CD4-positive, CD25-positive, alpha-beta regulatory T cell (primary cell): ENCODE measurements at regions not wholly inside any gene's neighbourhood (a gene's known extent, or its start where the extent isn't known, plus 50 kb on each side); places are given as distances from the start of the nearest gene placed in this dataset.

Experiments used
- ATAC-seq, 2 donors: fragments of 150-1000 bp; cut with Tn5 transposase; one replicate each; pipeline ENCODE4 v1.10.0; 2021; ENCODE audit warnings: low read depth in 2 of 2, moderate number of reproducible peaks in 2 of 2, moderate library complexity in 1 of 2
- DNase-seq, 3 donors: peaks; one replicate each; pipeline versions ENCODE4 v3.0.0 to v3.0.0-alpha.2; 2012 to 2022; ENCODE audit warnings: mixed read lengths in 1 of 3
- H3K27ac ChIP-seq: one replicate; pipeline ENCODE4 v1.7.0; 2013; ENCODE audit warnings: mild to moderate bottlenecking, low read length; ENCODE audit not compliant: insufficient read depth, poor library complexity, severe bottlenecking
- H3K27me3 ChIP-seq: one replicate; pipeline ENCODE4 v1.7.0; 2013; ENCODE audit warnings: low read length; ENCODE audit not compliant: control insufficient read depth, insufficient read depth
- H3K36me3 ChIP-seq: one replicate; pipeline ENCODE4 v1.7.0; 2013; ENCODE audit warnings: mild to moderate bottlenecking, low read length, moderate library complexity; ENCODE audit not compliant: control insufficient read depth, insufficient read depth
- H3K4me1 ChIP-seq: 2 replicates; pipeline ENCODE4 v1.7.0; 2013; ENCODE audit warnings: mild to moderate bottlenecking, low read length; ENCODE audit not compliant: insufficient read depth, control insufficient read depth, poor library complexity, severe bottlenecking
- H3K4me3 ChIP-seq: one replicate; pipeline ENCODE4 v1.7.0; 2013; ENCODE audit warnings: low read depth, mild to moderate bottlenecking, low read length, moderate library complexity
- H3K9me3 ChIP-seq, 2 experiments: 1 replicate in 1 of 2; 2 replicates in 1 of 2; pipeline ENCODE4 v1.7.0; 2013; ENCODE audit warnings: low read length in 2 of 2, mild to moderate bottlenecking in 1 of 2, moderate library complexity in 1 of 2; ENCODE audit not compliant: control insufficient read depth in 2 of 2
- H3K27ac Mint-ChIP-seq, 3 donors: one replicate each; pipeline ENCODE4 v1.8.0; 2020 to 2022; ENCODE audit warnings: mild to moderate bottlenecking in 3 of 3, mixed read lengths in 3 of 3, moderate library complexity in 2 of 3
- H3K27me3 Mint-ChIP-seq: one replicate; pipeline ENCODE4 v1.8.0; 2022; ENCODE audit warnings: mild to moderate bottlenecking, mixed read lengths
- H3K36me3 Mint-ChIP-seq: one replicate; pipeline ENCODE4 v1.8.0; 2020; ENCODE audit warnings: mixed read lengths
- H3K4me1 Mint-ChIP-seq, 4 donors: one replicate each; pipeline ENCODE4 v1.8.0; 2020 to 2022; ENCODE audit warnings: mixed read lengths in 4 of 4, mild to moderate bottlenecking in 1 of 4
- H3K4me3 Mint-ChIP-seq, 4 donors: one replicate each; pipeline ENCODE4 v1.8.0; 2020 to 2022; ENCODE audit warnings: mild to moderate bottlenecking in 4 of 4, mixed read lengths in 4 of 4, moderate library complexity in 3 of 4
- H3K9me3 Mint-ChIP-seq, 7 donors: one replicate each; pipeline ENCODE4 v1.8.0; 2020 to 2022; ENCODE audit warnings: mixed read lengths in 7 of 7, mild to moderate bottlenecking in 3 of 7, moderate library complexity in 2 of 7

DNA sequence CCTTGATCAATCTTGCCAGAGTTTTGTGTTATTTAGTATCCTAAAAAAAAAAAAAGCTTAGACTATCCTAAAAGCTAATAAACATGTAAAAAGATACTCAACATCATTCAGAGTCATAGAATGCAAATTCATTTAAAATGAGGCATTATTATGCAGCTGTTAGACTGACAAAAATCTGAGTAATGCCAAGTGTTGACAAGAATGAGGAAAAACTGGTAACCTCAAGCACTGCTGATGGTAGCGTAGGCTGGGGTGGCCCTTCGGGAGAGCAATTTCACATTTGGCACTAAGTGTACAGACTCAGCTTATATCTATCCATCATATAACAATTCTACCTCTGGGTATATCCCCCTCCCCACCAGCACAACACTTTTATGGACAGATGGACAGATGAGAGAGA lies 280.4 kb downstream of the RAP2B start:
- H3K27ac ChIP-seq = no peak overlapping the region
- Mint-ChIP-seq H3K4me3 (no peak overlapping the region), H3K9me3 (peaks cover 0 to 1% (median 0%) of the 10 kb centered on the region in 7 donors), H3K4me1 (peaks cover 0 to 4% (median under 1%) of the 10 kb centered on the region in 4 donors), H3K36me3 (no peaks in the 10 kb centered on the region), H3K27ac (peak overlapping the region in 1 of 3 donors; percentile 0), H3K27me3 (peaks cover 6% of the 10 kb centered on the region)
- ATAC-seq (no peak), DNase-seq (no peak)
- H3K36me3 ChIP-seq = no peaks in the 10 kb centered on the region
- peaks cover 1% of the 10 kb centered on the region for H3K27me3 ChIP-seq
- H3K4me1 ChIP-seq = no peaks in the 10 kb centered on the region
- no peaks in the 10 kb centered on the region for H3K9me3 ChIP-seq
- H3K4me3 ChIP-seq = no peak overlapping the region

DNA sequence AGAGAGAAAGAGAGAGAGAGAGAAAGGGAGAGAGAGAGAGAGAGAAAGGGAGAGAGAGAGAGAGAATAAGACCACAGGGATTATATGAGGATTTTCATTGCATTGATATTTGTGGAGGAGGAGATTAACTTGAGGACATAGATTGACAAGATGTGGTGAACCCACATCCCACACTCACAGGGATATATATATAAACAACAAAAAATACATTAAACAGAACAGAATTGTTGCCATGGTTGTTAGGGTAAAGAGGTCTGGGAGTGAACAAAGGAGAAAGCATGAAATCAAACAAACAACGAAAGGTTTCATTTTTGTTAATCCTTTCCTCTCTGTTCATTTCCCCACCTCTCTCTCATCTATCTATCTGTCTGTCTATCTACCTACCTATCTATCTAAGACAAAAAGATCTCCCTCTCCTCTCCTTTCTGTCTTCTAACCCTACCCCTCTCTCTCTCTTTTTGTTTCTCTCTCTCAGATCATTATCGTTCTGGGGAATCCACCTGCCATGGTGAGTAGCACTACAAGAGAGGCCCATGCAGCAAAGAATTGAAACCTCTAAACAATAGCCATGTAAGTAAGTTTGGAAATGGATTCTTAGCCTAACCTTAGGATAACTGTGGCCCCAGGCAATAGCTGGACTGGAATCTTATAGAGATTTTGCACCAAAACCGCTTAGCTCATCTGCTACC lies 280.9 kb downstream of the RAP2B start:
- no peak for ATAC-seq
- H3K27ac Mint-ChIP-seq = no peak overlapping the region
- H3K27me3 Mint-ChIP-seq = peaks cover 6% of the 10 kb centered on the region
- H3K4me3 ChIP-seq = no peak overlapping the region
- H3K4me1 Mint-ChIP-seq = peaks cover 0 to 4% (median under 1%) of the 10 kb centered on the region in 4 donors
- H3K9me3 Mint-ChIP-seq = peaks cover 0 to 1% (median 0%) of the 10 kb centered on the region in 7 donors
- no peaks in the 10 kb centered on the region for H3K4me1 ChIP-seq
- H3K9me3 ChIP-seq = no peaks in the 10 kb centered on the region
- no peaks in the 10 kb centered on the region for H3K36me3 ChIP-seq
- H3K27me3 ChIP-seq = peaks cover 1% of the 10 kb centered on the region
- peak overlapping the region in 1 of 4 donors; percentile 15 for H3K4me3 Mint-ChIP-seq
- no peak overlapping the region for H3K27ac ChIP-seq
- no peaks in the 10 kb centered on the region for H3K36me3 Mint-ChIP-seq
- DNase-seq = no peak

DNA sequence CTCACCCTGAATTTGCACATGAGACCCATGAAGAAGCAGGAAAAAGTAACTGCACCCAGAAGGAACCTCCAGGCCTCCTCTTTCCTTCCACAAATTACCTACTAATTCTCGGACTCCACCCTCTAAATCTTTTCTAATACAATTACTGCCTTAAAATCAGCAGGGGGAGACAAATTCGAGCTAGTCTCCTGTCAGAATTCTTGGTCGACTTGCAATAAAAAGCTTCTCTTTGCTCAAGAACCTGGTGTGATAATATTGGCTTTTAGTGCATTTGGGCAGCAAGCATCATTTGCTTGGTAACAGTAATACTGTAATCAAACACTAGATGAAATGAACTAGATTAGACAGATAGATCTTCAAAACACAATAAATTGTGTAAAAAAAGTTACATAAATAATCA lies 281.9 kb downstream of the RAP2B start:
- H3K4me1 Mint-ChIP-seq = peaks cover 0 to 4% (median under 1%) of the 10 kb centered on the region in 4 donors
- H3K27me3 Mint-ChIP-seq = no peaks in the 10 kb centered on the region
- H3K9me3 Mint-ChIP-seq = peaks cover 0 to 1% (median 0%) of the 10 kb centered on the region in 7 donors

DNA sequence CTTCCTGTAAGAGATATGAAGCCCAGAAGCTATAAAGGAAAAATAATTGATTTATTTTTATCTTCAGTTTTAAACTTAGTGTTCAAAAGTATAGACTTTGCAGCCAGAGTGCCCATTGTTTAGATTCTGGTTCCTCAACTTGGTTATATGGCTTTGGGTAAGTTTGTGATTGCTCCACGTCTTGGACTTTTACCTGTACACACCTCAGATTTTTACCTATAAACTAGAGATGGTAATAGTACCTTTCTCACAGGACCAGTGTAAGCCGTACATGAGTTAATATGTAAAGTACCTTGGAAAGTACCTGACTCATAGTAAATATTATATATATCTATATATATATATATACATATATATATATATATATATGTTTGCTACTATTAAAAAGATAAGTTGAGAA lies 283.8 kb downstream of the RAP2B start:
- H3K27me3 ChIP-seq = no peaks in the 10 kb centered on the region
- H3K4me1 Mint-ChIP-seq = peaks cover 0 to 4% (median 0%) of the 10 kb centered on the region in 4 donors
- H3K36me3 ChIP-seq = no peaks in the 10 kb centered on the region
- no peak overlapping the region for H3K27ac ChIP-seq
- H3K27me3 Mint-ChIP-seq = no peaks in the 10 kb centered on the region
- H3K36me3 Mint-ChIP-seq = no peaks in the 10 kb centered on the region
- DNase-seq (no peak), ATAC-seq (no peak)
- H3K4me1 ChIP-seq = no peaks in the 10 kb centered on the region
- H3K27ac Mint-ChIP-seq = no peak overlapping the region
- H3K4me3 ChIP-seq = no peak overlapping the region
- no peaks in the 10 kb centered on the region for H3K9me3 ChIP-seq
- H3K9me3 Mint-ChIP-seq = peaks cover 0 to 1% (median 0%) of the 10 kb centered on the region in 7 donors
- H3K4me3 Mint-ChIP-seq = no peak overlapping the region

More for the DNA sequence above, 281.9 kb downstream of the RAP2B start:
- H3K4me3 ChIP-seq = no peak overlapping the region
- H3K4me1 ChIP-seq = no peaks in the 10 kb centered on the region
- ATAC-seq = no peak
- no peaks in the 10 kb centered on the region for H3K9me3 ChIP-seq
- no peak overlapping the region for H3K27ac ChIP-seq
- no peak overlapping the region for H3K4me3 Mint-ChIP-seq
- H3K27ac Mint-ChIP-seq = no peak overlapping the region
- DNase-seq = peak in 1 of 3 donors; percentile 14
- no peaks in the 10 kb centered on the region for H3K36me3 ChIP-seq
- no peaks in the 10 kb centered on the region for H3K27me3 ChIP-seq
- no peaks in the 10 kb centered on the region for H3K36me3 Mint-ChIP-seq

DNA sequence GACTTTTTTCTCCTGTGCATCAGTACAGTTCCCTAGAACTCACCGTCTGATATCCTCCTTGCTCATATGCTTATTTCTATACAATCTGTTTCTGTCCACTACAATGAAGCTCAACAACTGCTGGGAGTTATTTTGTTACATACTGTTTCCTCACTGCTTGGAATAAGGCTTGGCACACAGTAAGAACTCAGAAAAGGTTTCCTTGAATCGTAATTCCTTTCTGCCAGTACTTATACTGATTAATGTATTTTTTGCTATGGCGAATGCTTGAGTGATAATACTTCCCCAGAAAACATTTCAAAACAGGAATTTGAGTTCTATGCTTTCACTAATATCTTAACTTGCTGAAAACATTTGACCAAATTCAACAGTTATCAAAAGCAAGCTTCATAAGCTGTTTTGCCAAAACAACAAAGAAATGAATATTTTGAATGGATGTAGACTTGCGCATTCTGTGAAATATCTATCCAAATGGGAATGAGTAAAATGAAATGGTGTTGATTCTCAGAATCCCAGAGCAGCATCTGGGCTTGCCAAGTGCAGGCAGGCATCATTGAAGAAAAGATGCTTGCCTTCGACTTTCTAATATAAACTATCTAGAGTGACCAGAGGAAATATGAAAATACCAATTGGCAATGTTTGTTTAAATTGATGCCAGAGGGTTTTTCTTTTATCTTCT lies 286.3 kb downstream of the RAP2B start:
- peaks cover 0 to 7% (median under 1%) of the 10 kb centered on the region in 4 donors for H3K4me1 Mint-ChIP-seq
- DNase-seq (no peak), ATAC-seq (no peak)
- no peaks in the 10 kb centered on the region for H3K27me3 ChIP-seq
- no peaks in the 10 kb centered on the region for H3K27me3 Mint-ChIP-seq
- peak overlapping the region in 1 of 3 donors; percentile 18 for H3K27ac Mint-ChIP-seq
- no peaks in the 10 kb centered on the region for H3K36me3 ChIP-seq
- no peak overlapping the region for H3K4me3 Mint-ChIP-seq
- H3K27ac ChIP-seq = no peak overlapping the region
- H3K36me3 Mint-ChIP-seq = no peaks in the 10 kb centered on the region
- H3K9me3 ChIP-seq = no peaks in the 10 kb centered on the region
- peaks cover 0 to 1% (median 0%) of the 10 kb centered on the region in 7 donors for H3K9me3 Mint-ChIP-seq
- no peaks in the 10 kb centered on the region for H3K4me1 ChIP-seq
- H3K4me3 ChIP-seq = no peak overlapping the region

DNA sequence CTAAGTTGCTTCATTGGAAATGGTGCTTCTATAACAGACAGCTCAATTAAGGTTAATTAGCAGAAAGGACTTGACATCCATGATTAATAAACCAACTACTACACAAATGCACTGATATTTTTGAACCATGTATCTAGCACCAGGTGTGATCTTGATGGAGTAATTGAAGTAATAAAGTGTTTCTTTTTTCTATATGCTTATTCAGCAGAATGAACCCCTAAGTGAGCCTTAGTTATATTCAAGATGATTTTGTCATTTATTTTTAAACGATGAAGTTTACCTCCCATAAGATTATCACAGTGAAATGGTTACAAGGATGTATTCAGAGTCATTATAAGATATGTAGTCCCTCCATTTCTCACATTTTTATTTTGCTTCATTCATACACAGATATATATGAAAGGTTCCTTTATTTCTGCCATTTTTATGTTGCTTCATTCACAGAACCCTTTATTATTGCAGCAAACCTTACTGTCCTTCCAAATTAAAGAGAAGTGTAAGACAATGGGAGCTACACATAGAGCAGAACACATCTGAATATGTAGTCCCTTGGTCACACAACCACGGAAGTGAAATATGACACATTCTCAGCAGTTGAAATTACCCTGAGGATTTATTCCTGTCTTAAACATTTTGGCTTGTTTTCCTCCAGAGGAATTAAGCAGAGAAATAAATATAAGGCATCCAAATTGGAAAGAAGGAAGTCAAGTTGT lies 295.0 kb downstream of the RAP2B start:
- DNase-seq (no peak), ATAC-seq (no peak)
- H3K27me3 Mint-ChIP-seq = no peaks in the 10 kb centered on the region
- no peak overlapping the region for H3K4me3 ChIP-seq
- no peak overlapping the region for H3K27ac Mint-ChIP-seq
- H3K9me3 ChIP-seq = no peaks in the 10 kb centered on the region
- H3K4me1 ChIP-seq = no peaks in the 10 kb centered on the region
- H3K36me3 Mint-ChIP-seq = no peaks in the 10 kb centered on the region
- peaks cover 0 to 2% (median 0%) of the 10 kb centered on the region in 7 donors for H3K9me3 Mint-ChIP-seq
- no peaks in the 10 kb centered on the region for H3K36me3 ChIP-seq
- H3K27me3 ChIP-seq = no peaks in the 10 kb centered on the region
- H3K4me1 Mint-ChIP-seq = peaks cover 0 to 6% (median under 1%) of the 10 kb centered on the region in 4 donors
- no peak overlapping the region for H3K27ac ChIP-seq
- no peak overlapping the region for H3K4me3 Mint-ChIP-seq

DNA sequence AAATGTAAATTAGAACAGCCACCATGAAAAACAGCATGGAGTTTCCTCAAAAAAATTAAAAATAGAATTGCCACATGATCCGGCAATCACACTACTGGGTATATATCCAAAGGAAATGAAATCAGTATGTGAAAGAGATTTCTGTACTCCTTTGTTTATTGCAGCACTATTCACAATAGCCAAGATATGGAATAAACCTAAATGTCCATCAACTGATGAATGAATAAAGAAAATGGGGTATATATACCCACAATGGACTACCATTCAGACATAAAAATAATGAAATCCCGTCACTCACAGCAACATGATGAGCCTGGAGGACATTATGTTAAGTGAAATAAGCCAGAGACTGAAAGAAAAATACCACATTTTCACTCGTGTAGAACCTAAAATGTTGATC lies 296.9 kb downstream of the RAP2B start:
- Mint-ChIP-seq H3K27ac (no peak overlapping the region), H3K4me3 (no peak overlapping the region), H3K4me1 (peaks cover 0 to 12% (median 7%) of the 10 kb centered on the region in 4 donors), H3K27me3 (no peaks in the 10 kb centered on the region), H3K9me3 (peaks cover 0 to 2% (median 0%) of the 10 kb centered on the region in 7 donors), H3K36me3 (no peaks in the 10 kb centered on the region)
- Histone ChIP-seq H3K27me3 (no peaks in the 10 kb centered on the region), H3K36me3 (no peaks in the 10 kb centered on the region), H3K27ac (no peak overlapping the region), H3K4me3 (no peak overlapping the region), H3K9me3 (no peaks in the 10 kb centered on the region), H3K4me1 (peaks cover 7% of the 10 kb centered on the region)
- DNase-seq = no peak
- ATAC-seq = no peak
